ENCODE measurements at regions not wholly inside any gene's neighbourhood (a gene's known extent, or its start where the extent isn't known, plus 50 kb on each side); places are given as distances from the start of the nearest gene placed in this dataset.

- no peak for TF ChIP-seq SP1 (IDR thresholded peaks at IDR 0.05)
- no peak for TF ChIP-seq FOXK2 (IDR thresholded peaks at IDR 0.05)
- TF ChIP-seq ELF4 (IDR thresholded peaks at IDR 0.05): no peak
- TF ChIP-seq CTBP1 (IDR thresholded peaks at IDR 0.05; ENCODE audit: borderline replicate concordance): no peak
- TF ChIP-seq LEF1 (IDR thresholded peaks at IDR 0.05; ENCODE audit: borderline replicate concordance): no peak
- no peak for TF ChIP-seq TARDBP (IDR thresholded peaks at IDR 0.05)
- TF ChIP-seq NFRKB (IDR thresholded peaks at IDR 0.05): no peak
- TF ChIP-seq FOXM1 (IDR thresholded peaks at IDR 0.05; ENCODE audit: borderline replicate concordance): no peak
- no peak for TF ChIP-seq FOXA1 (IDR thresholded peaks at IDR 0.05)
- no peak for TF ChIP-seq ARNT (IDR thresholded peaks at IDR 0.05)
- TF ChIP-seq HDGF (IDR thresholded peaks at IDR 0.05; ENCODE audit: borderline replicate concordance): no peak
- TF ChIP-seq SUZ12 (IDR thresholded peaks at IDR 0.05): no peak
- TF ChIP-seq BHLHE40 (IDR thresholded peaks at IDR 0.05; ENCODE audit: borderline replicate concordance): no peak
- no peak for TF ChIP-seq PKNOX1 (IDR thresholded peaks at IDR 0.05)
These were observed 135.3 kb upstream of the MEOX2 start for GRCh38 chr7:15821484-15822427.
